A549 (cell line): ENCODE measurements at regions not wholly inside any gene's neighbourhood (a gene's known extent, or its start where the extent isn't known, plus 50 kb on each side); places are given as distances from the start of the nearest gene placed in this dataset.
A peak's percentile ranks its signal among the peaks of the same experiment; 100 is the strongest.

ENCODE experiments used
- ATAC-seq, 2 experiments: fragments of 200-7000 bp in 1 of 2; fragments of >200 bp in 1 of 2; cut with Nextera tagmentation in 1 of 2; cut with Tn5 transposase in 1 of 2; 3 replicates each; pipeline versions ENCODE4 v1.8.0 to v1.9.1; 2018 to 2020; ENCODE audit warnings: mild to moderate bottlenecking in 1 of 2, moderate library complexity in 1 of 2
- CTCF ChIA-PET: fragments of 300-600 bp; sonication (Branson Sonifier 250); formaldehyde crosslinking; extraction: SDS; loops from one replicate; lab custom pipeline; 2021; ENCODE audit warnings: antibody characterized with exemption, inconsistent platforms; lab: Yijun Ruan, JAX
- POLR2A ChIA-PET: fragments of 350-600 bp; formaldehyde crosslinking; extraction: SDS; loops from one replicate; lab custom pipeline; 2021; ENCODE audit warnings: antibody characterized with exemption, inconsistent platforms; lab: Yijun Ruan, JAX
- DNase-seq, 2 experiments: peaks; one replicate each; pipeline versions ENCODE4 v3.0.0 to v3.0.0-alpha.2; 2011 to 2016; ENCODE audit warnings: low read depth in 1 of 2, low spot score in 1 of 2
- FAIRE-seq: peaks from 2 replicates; lab custom pipeline; 2011; peaks lifted over from hg19 to GRCh38; lab: Jason Lieb, UNC
- H3K27ac ChIP-seq, 2 experiments: fragments of >200 bp; sonication (Bioruptor Twin); formaldehyde crosslinking; 3 replicates each; pipeline ENCODE4 v1.5.1; 2016 to 2017
- H3K4me1 ChIP-seq: fragments of >200 bp; sonication (Bioruptor Twin); formaldehyde crosslinking; 3 replicates; pipeline ENCODE4 v1.6.1; 2016
- H3K4me2 ChIP-seq: fragments of >200 bp; sonication (Bioruptor Twin); formaldehyde crosslinking; 3 replicates; pipeline ENCODE4 v1.6.1; 2016
- H3K4me3 ChIP-seq: fragments of >200 bp; sonication (Bioruptor Twin); formaldehyde crosslinking; 3 replicates; pipeline ENCODE4 v1.5.1; 2016
- H3K9me3 ChIP-seq: fragments of >200 bp; sonication (Bioruptor Twin); formaldehyde crosslinking; 3 replicates; pipeline ENCODE4 v1.6.1; 2016
- CBX2 ChIP-seq: fragments of 200-600 bp; sonication (generic); IDR thresholded peaks from 2 replicates; pipeline ENCODE4 v1.6.1; 2016; ENCODE audit warnings: low read depth, mild to moderate bottlenecking, borderline replicate concordance
- CEBPB ChIP-seq, 2 experiments: fragments of >200 bp in 1 of 2; sonication (Bioruptor Twin) in 1 of 2; formaldehyde crosslinking in 1 of 2; IDR thresholded peaks; 2 replicates each; pipeline ENCODE4 v1.6.1; 2012 to 2016
- CHD2 ChIP-seq: fragments of 150-350 bp; IDR thresholded peaks from 2 replicates; pipeline ENCODE4 v1.6.1; 2014; ENCODE audit warnings: low read length; ENCODE audit not compliant: partially characterized antibody
- EHMT2 ChIP-seq: fragments of 200-600 bp; sonication (generic); IDR thresholded peaks from 2 replicates; pipeline ENCODE4 v1.6.1; 2016; ENCODE audit warnings: antibody characterized with exemption, low read depth, mild to moderate bottlenecking, moderate library complexity
- EP300 ChIP-seq, 2 experiments: fragments of >200 bp; sonication (Bioruptor Twin); formaldehyde crosslinking; IDR thresholded peaks; 2 replicates in 1 of 2; 3 replicates in 1 of 2; pipeline ENCODE4 v1.6.1; 2016 to 2017
- ESRRA ChIP-seq: fragments of 150-350 bp; IDR thresholded peaks from 2 replicates; pipeline ENCODE4 v1.6.1; 2014; ENCODE audit warnings: mild to moderate bottlenecking, low read length, borderline replicate concordance
- FOSB ChIP-seq: fragments of 250-450 bp; sonication (Bioruptor Pico); IDR thresholded peaks from 2 replicates; pipeline ENCODE4 v1.5.0; 2020; ENCODE audit warnings: mild to moderate bottlenecking, moderate library complexity
- FOSL2 ChIP-seq, 2 experiments: fragments of 450-650 bp in 1 of 2; fragments of >200 bp in 1 of 2; sonication (Bioruptor Twin) in 1 of 2; formaldehyde crosslinking; IDR thresholded peaks; 2 replicates each; pipeline versions ENCODE4 v1.5.0 to v1.6.1; 2016 to 2020; ENCODE audit warnings: mild to moderate bottlenecking in 1 of 2, moderate library complexity in 1 of 2
- HEYL ChIP-seq: fragments of 250-450 bp; sonication (Bioruptor Pico); IDR thresholded peaks from 2 replicates; pipeline ENCODE4 v1.8.0; 2021; ENCODE audit warnings: mild to moderate bottlenecking, moderate library complexity
- JUNB ChIP-seq: fragments of >200 bp; sonication (Bioruptor Twin); formaldehyde crosslinking; IDR thresholded peaks from 2 replicates; pipeline ENCODE4 v1.6.1; 2016
- KDM1A ChIP-seq: fragments of 200-600 bp; sonication (generic); IDR thresholded peaks from 2 replicates; pipeline ENCODE4 v1.6.1; 2016; ENCODE audit warnings: low read depth, mild to moderate bottlenecking
- MYC ChIP-seq: IDR thresholded peaks from 2 replicates; pipeline ENCODE4 v1.6.1; 2012; ENCODE audit warnings: mild to moderate bottlenecking, inconsistent platforms, low read length, improper control_type of control experiment, borderline replicate concordance
- NPAS2 ChIP-seq: fragments of 250-450 bp; sonication (Bioruptor Pico); IDR thresholded peaks from 2 replicates; pipeline ENCODE4 v1.8.0; 2022; ENCODE audit warnings: mild to moderate bottlenecking, moderate library complexity, borderline replicate concordance
- NR3C1 ChIP-seq: fragments of >200 bp; sonication (Bioruptor Twin); formaldehyde crosslinking; IDR thresholded peaks from 3 replicates; pipeline ENCODE4 v1.6.1; 2017
- POLR2A ChIP-seq: IDR thresholded peaks from 2 replicates; pipeline ENCODE4 v1.6.1; 2012; ENCODE audit warnings: mild to moderate bottlenecking, low read length
- RARB ChIP-seq: fragments of 250-450 bp; sonication (Bioruptor Pico); IDR thresholded peaks from 2 replicates; pipeline ENCODE4 v1.8.0; 2021; ENCODE audit warnings: mild to moderate bottlenecking, moderate library complexity
- RFX5 ChIP-seq: fragments of 450-650 bp; IDR thresholded peaks from 2 replicates; pipeline ENCODE4 v1.7.1; 2014; ENCODE audit warnings: antibody characterized with exemption, mild to moderate bottlenecking, moderate library complexity
- SREBF2 ChIP-seq: fragments of 450-650 bp; IDR thresholded peaks from 2 replicates; pipeline ENCODE4 v1.6.1; 2014; ENCODE audit warnings: mild to moderate bottlenecking, moderate library complexity
- TFCP2L1 ChIP-seq: fragments of 250-450 bp; sonication (Bioruptor Pico); IDR thresholded peaks from 2 replicates; pipeline ENCODE4 v1.5.0; 2021; ENCODE audit warnings: mild to moderate bottlenecking
- TP53 ChIP-seq: fragments of 250-450 bp; sonication (Bioruptor Pico); IDR thresholded peaks from 2 replicates; pipeline ENCODE4 v1.5.0; 2021; ENCODE audit warnings: mild to moderate bottlenecking, moderate library complexity
- ZFP36 ChIP-seq: fragments of 450-650 bp; IDR thresholded peaks from 2 replicates; pipeline ENCODE4 v1.6.1; 2014; ENCODE audit warnings: borderline replicate concordance; ENCODE audit not compliant: partially characterized antibody
- ZNF302 ChIP-seq: fragments of 250-450 bp; sonication (Bioruptor Pico); IDR thresholded peaks from 2 replicates; pipeline ENCODE4 v1.9.0; 2021; ENCODE audit warnings: inconsistent platforms, mild to moderate bottlenecking, moderate library complexity
- ZSCAN20 ChIP-seq: fragments of 250-450 bp; sonication (Bioruptor Pico); IDR thresholded peaks from 2 replicates; pipeline ENCODE4 v1.8.0; 2022; ENCODE audit warnings: mild to moderate bottlenecking, moderate library complexity
- WGBS: methylation state at CpG from one replicate; pipeline ENCODE4 v1.1.6; 2017; ENCODE audit errors: missing lambda C conversion rate; 5-methylcytosine and 5-hydroxymethylcytosine counted together
- TF ChIP-seq, protein P1 (sequence below): fragments of 150-350 bp; IDR thresholded peaks from 2 replicates; pipeline ENCODE4 v1.6.1; 2014; ENCODE audit warnings: low read depth, mild to moderate bottlenecking, low read length
- TF ChIP-seq, protein P2 (sequence below): fragments of 450-650 bp; IDR thresholded peaks from 2 replicates; pipeline ENCODE4 v1.6.1; 2014; ENCODE audit warnings: antibody characterized with exemption
- TF ChIP-seq, protein P3 (sequence below): fragments of 250-450 bp; sonication (Bioruptor Pico); IDR thresholded peaks from 2 replicates; pipeline ENCODE4 v1.5.0; 2021; ENCODE audit warnings: mild to moderate bottlenecking, moderate library complexity, borderline replicate concordance
- TF ChIP-seq, protein P4 (sequence below): fragments of >200 bp; sonication (Bioruptor Twin); formaldehyde crosslinking; IDR thresholded peaks from 3 replicates; pipeline ENCODE4 v1.5.1; 2016
- TF ChIP-seq, protein P5 (sequence below): fragments of >200 bp; sonication (Bioruptor Twin); formaldehyde crosslinking; IDR thresholded peaks from 2 replicates; pipeline ENCODE4 v1.6.1; 2016

DNA sequence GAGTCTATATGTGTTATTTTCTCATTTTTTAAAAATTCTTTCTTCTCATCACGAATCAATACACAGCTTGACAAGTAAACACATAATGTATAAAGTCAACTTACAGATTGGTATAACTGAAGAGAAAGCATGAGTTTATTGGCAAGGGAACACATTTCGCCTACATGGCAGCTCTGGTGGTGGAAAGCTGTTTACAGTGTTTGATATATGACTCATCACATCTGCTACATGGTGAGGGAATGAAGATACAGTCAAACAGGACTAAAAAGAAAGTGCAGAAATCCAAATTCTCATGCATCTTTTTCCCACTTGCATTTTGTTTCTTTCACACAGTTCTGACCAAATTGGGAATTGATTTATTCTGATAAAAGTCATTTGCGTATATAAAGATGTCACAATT is 122.2 kb upstream of the ADGRL4 start (continued):
- TF ChIP-seq ZSCAN20 (CRISPR knock-in tag) = no peak
- TF ChIP-seq NPAS2 = no peak
- TF ChIP-seq ESRRA = no peak
- peak; percentile 34; the same call in 1 of the 2 replicates for TF ChIP-seq JUNB
- no peak for TF ChIP-seq KDM1A
- TF ChIP-seq CEBPB (IDR thresholded peaks at IDR 0.05) = no peak
- no peak for TF ChIP-seq TFCP2L1
- TF ChIP-seq POLR2A = no peak
- peak; percentile 54; the same call in 1 of the 2 replicates for TF ChIP-seq FOSL2 (IDR thresholded peaks at IDR 0.05)
- TF ChIP-seq FOSL2 (CRISPR knock-in tag; IDR thresholded peaks at IDR 0.05) = peak; percentile 90
- TF ChIP-seq CBX2 = no peak

DNA sequence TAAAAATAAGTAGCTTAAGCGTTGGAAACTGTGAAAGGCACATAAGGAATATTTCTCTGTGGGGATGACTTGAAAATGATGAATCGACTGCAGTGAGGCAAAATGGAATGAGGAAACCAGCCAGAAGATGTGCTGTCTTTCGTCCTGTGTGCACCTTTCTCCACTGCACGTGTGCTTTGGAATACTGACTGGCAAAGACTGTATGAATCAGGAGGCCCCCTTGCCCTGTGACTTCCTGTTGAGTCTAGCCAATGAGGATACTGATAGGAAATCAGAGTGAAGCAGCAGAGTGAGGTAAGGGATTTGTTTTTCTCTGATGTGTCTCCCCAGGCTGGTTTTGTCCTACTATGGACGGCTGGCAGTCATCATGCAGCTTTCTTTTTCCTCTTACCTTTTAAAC is 118.2 kb upstream of the ADGRL4 start:
- TF ChIP-seq RARB (CRISPR knock-in tag) (no peak), FOSB (CRISPR knock-in tag) (no peak), NR3C1 (no peak), TP53 (CRISPR knock-in tag) (no peak), HEYL (CRISPR knock-in tag) (no peak), CEBPB (IDR thresholded peaks at IDR 0.05) (no peak), ZNF302 (CRISPR knock-in tag) (no peak)
- TF ChIP-seq, protein P1, sequence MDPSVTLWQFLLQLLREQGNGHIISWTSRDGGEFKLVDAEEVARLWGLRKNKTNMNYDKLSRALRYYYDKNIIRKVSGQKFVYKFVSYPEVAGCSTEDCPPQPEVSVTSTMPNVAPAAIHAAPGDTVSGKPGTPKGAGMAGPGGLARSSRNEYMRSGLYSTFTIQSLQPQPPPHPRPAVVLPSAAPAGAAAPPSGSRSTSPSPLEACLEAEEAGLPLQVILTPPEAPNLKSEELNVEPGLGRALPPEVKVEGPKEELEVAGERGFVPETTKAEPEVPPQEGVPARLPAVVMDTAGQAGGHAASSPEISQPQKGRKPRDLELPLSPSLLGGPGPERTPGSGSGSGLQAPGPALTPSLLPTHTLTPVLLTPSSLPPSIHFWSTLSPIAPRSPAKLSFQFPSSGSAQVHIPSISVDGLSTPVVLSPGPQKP = no peak
- TF ChIP-seq, protein P2, sequence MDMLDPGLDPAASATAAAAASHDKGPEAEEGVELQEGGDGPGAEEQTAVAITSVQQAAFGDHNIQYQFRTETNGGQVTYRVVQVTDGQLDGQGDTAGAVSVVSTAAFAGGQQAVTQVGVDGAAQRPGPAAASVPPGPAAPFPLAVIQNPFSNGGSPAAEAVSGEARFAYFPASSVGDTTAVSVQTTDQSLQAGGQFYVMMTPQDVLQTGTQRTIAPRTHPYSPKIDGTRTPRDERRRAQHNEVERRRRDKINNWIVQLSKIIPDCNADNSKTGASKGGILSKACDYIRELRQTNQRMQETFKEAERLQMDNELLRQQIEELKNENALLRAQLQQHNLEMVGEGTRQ = no peak
- TF ChIP-seq, protein P3, sequence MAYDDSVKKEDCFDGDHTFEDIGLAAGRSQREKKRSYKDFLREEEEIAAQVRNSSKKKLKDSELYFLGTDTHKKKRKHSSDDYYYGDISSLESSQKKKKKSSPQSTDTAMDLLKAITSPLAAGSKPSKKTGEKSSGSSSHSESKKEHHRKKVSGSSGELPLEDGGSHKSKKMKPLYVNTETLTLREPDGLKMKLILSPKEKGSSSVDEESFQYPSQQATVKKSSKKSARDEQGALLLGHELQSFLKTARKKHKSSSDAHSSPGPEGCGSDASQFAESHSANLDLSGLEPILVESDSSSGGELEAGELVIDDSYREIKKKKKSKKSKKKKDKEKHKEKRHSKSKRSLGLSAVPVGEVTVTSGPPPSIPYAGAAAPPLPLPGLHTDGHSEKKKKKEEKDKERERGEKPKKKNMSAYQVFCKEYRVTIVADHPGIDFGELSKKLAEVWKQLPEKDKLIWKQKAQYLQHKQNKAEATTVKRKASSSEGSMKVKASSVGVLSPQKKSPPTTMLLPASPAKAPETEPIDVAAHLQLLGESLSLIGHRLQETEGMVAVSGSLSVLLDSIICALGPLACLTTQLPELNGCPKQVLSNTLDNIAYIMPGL = no peak
- Histone ChIP-seq H3K9me3 (no peaks in the 10 kb centered on the region), H3K4me3 (no peak overlapping the region), H3K4me1 (peaks cover 22% of the 10 kb centered on the region), H3K27ac (0 out of 6 replicates have a peak overlapping the region, but pooled peaks of 1 of the 2 experiments have one; percentile 18), H3K4me2 (no peak overlapping the region)
- FAIRE-seq (no peak), DNase-seq (no peak), ATAC-seq (no peak)
- ChIA-PET CTCF (interaction anchor here (0.6 kb wide), 1 partner anchor 11 kb away, joined by 4 read pairs; no protein-coding TSS in a partner anchor), POLR2A (no interaction called here)
- 51% methylated on average over 5 of the region's 5 CpGs for WGBS

DNA sequence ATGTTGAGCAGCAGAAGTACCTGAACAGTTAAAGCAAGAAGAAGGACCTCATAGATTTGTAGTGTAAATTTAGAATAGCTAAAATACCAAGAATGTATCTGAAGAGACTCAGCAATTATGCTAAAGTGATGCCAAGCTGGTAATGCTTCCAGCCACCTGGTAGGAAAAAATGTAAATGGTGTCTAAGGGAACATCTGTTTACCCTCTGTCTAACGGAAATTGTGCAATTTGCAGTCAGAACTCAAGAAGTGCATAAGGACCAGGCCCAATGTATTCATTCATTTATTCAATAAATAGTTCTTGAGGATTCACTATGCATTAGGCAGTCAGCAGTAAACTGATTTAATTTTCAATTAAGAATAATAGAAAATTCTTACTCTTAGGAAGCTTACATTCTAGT is 116.0 kb upstream of the ADGRL4 start:
- Histone ChIP-seq H3K27ac (no peak overlapping the region), H3K4me1 (no peaks in the 10 kb centered on the region), H3K9me3 (no peaks in the 10 kb centered on the region), H3K4me2 (no peak overlapping the region), H3K4me3 (no peak overlapping the region)
- ATAC-seq = no peak
- no peak for DNase-seq
- CTCF ChIA-PET = no interaction called here
- no peak for FAIRE-seq
- WGBS = 71% methylated on average over 1 of the region's 1 CpG
- POLR2A ChIA-PET = interaction anchor here (0.5 kb wide), 1 partner anchor 38 kb away, joined by 4 read pairs; no protein-coding TSS in a partner anchor
- TF ChIP-seq HEYL (CRISPR knock-in tag) (no peak), EP300 (IDR thresholded peaks at IDR 0.05) (no peak), RFX5 (no peak), MYC (no peak), CHD2 (no peak), JUNB (no peak), EHMT2 (no peak), RARB (CRISPR knock-in tag) (no peak), POLR2A (no peak), SREBF2 (no peak), ZFP36 (no peak), ZSCAN20 (CRISPR knock-in tag) (no peak)
- TF ChIP-seq, protein P3 = no peak
- TF ChIP-seq, protein P4, sequence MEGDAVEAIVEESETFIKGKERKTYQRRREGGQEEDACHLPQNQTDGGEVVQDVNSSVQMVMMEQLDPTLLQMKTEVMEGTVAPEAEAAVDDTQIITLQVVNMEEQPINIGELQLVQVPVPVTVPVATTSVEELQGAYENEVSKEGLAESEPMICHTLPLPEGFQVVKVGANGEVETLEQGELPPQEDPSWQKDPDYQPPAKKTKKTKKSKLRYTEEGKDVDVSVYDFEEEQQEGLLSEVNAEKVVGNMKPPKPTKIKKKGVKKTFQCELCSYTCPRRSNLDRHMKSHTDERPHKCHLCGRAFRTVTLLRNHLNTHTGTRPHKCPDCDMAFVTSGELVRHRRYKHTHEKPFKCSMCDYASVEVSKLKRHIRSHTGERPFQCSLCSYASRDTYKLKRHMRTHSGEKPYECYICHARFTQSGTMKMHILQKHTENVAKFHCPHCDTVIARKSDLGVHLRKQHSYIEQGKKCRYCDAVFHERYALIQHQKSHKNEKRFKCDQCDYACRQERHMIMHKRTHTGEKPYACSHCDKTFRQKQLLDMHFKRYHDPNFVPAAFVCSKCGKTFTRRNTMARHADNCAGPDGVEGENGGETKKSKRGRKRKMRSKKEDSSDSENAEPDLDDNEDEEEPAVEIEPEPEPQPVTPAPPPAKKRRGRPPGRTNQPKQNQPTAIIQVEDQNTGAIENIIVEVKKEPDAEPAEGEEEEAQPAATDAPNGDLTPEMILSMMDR = no peak
- TF ChIP-seq, protein P5, sequence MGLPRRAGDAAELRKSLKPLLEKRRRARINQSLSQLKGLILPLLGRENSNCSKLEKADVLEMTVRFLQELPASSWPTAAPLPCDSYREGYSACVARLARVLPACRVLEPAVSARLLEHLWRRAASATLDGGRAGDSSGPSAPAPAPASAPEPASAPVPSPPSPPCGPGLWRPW = no peak
- TF ChIP-seq, protein P2 = no peak
